ENCODE measurements at regions not wholly inside any gene's neighbourhood (a gene's known extent, or its start where the extent isn't known, plus 50 kb on each side); places are given as distances from the start of the nearest gene placed in this dataset.
"Not testable (repeated sequence)": the region's sequence is repeated elsewhere in the genome, so short reads cannot be mapped to it uniquely, and the experiment has no call there.

DNA sequence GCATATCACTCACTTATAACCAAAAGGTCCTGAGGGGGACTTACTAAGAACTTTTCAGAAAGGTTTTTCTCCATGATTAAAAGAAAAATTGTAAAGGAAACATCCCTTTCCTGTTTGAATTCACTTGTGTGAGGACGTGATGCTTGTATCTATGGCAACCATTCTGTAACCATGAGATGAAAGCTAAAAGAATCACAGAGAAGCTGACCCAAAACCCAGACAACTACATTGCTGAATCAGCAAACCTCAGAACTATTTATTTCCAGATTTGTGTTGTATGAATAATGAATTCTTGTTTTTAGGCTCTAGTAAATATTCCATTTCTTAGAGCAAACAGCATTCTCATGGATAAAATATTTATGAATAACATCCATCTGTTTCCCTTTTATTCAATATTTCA, 91.2 kb downstream of the RCHY1 start:
- peak; percentile 2 for DNase-seq

DNA sequence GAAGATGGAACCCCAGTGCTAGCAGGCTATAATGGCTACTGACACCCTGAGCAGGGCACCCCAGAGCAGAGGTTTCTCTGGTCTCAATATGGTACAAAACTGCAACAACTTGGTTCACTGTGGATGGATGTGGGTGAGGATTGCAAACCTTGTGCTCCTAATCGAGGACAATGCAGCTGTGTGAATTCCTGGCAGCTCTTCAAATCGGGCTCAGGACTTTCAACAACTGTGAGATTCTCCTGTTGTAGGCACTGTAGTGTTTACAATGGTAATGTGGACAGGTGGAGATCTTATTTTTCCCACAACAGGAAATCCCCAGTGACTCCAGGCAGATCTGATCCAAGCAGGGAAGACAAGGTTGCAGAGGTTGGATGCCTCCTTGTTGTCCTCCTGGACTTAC, 101.5 kb downstream of the RCHY1 start:
- peak; percentile 41 for DNase-seq

DNA sequence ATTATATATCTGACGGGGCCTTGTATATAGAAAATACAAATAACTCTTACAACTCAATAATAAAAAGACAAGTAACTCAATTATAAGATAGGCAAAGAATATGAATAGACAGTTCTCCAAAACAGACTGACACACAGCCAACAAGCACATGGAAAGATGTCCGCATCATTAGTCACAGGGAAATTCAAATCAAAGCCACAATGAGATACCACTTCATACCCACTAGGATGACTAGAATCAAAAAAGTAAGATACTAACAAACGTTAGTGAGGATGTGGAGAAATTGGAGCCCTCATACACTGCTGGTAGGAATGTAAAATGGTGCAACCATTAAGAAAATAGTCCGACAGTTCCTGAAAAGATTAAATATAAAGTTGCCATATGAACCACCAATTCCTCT, 115.7 kb downstream of the RCHY1 start:
- no peak for DNase-seq

DNA sequence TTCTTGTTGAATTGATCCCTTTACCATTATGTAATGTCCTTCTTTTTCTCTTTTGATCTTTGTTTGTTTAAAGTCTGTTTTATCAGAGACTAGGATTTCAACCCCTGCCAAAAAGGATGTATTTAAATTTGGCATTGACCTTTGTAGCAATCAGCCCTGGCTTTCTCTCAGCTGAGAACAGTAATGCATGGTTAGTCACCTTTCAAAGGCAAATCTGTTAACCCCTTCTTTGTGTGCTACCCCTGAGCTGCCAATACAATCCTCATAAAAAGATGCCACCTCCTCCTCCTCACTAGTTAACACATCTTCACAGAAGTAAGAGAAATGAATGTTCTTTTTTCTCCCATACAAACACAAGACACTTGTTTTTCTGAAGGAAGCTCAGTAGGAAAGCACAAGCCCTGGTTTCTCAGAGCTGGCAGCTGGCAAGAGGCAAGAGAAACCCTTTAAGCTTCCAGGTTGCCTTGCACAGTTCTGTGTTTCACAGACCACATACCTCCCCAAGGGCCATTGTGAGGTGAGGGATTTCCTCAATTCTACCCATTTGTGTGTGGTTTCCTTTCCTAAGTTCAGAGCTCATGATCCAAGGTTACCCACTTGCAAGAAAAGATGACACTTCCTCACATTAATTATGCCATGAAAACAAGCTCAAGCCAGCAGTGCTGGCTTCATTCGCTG, 122.6 kb downstream of the RCHY1 start:
- DNase-seq, result no peak

DNA sequence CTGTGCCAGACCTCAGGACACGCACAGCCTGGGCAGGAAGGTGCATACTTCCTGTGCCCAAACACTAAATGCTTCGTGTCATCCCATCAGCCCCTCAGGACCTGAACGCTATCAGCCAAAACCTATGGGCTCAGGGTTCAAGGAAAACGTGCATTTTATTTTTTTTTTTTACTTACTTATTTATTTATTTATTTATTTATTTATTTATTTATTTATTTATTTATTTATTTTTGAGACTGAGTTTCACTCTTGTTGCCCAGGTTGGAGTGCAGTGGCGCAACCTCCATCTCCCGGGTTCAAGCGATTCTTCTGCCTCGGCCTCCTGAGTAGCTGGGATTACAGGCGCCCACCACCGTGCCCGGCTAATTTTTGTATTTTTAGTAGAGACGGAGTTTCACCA, 127.8 kb downstream of the RCHY1 start:
- not testable (repeated sequence) for DNase-seq

DNA sequence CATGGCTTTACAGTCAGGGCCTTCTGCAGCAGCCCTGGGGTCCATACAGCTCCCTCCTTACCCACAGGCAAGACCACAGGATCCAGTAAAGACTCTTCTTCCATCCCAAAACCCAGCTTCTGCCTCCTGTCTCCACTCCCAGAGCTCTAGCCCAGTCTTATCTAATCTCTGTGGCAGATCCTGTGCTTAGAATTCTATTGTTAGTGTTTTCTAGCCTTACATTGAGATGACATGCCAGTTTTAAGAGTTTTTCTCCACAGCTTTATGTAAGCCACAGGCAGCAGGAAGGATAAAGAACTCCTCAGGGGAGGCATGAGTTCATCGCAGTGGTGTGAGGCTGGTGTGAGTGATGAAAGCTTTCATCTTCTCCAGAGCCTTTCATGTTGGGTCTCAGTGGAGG, 129.1 kb downstream of the RCHY1 start:
- no peak for DNase-seq

DNA sequence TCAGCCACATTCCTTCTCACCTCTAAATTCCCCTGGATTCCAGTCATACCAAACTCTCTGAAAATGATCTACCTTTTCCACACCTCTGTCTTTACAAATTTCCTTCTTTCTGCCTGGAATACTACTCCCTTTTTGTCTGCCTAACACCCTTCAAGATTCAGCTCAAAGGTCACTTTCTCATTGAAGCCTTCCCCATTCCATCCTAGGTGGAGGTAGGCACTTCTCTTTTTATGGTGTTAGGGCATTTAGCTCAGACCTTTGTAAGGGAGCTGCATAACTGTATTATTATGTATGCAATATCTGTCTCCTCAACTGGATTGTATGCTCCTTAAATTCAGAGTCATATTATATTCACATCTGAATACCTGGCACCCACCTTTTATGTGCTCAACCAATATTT, 137.7 kb downstream of the RCHY1 start:
- no peak for DNase-seq

DNA sequence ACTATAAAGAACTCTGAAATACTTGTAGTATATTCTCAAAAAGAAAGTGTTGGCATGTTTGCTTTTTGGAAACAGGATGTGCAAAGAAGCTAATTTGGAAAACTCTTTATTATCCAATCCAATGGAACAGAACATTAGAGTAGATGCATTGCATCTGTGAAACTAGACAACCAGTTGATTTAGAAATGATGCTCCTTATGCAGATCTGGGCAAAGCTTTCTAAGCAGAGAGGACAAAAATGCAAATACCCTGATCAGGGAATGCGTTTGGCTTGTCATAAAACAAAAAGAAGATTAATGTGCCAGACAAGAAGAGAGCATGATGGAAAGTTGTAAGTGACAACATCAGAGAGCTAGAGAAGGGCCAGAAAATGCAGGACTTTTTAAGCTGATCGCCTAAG, 142.3 kb downstream of the RCHY1 start:
- DNase-seq, result no peak

DNA sequence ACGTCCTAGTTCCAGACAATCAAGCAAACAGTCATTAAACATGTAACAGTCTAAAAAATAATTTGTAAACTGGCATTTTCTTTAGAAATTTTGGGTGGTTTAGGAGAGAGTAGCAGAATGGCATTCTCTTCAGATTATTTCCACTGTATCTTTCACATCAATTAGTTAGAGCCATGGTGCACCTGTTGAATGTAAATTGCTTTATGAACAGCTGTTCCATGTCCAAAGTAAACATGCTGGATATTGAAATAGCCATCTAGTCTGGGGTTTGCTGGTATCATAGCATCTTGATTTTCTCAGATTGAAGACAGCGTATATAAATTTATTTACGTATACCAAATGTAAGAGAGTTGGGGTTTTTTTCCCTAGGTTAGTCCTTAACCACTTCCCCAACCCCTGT, 143.6 kb downstream of the RCHY1 start:
- DNase-seq, result peak; percentile 32

DNA sequence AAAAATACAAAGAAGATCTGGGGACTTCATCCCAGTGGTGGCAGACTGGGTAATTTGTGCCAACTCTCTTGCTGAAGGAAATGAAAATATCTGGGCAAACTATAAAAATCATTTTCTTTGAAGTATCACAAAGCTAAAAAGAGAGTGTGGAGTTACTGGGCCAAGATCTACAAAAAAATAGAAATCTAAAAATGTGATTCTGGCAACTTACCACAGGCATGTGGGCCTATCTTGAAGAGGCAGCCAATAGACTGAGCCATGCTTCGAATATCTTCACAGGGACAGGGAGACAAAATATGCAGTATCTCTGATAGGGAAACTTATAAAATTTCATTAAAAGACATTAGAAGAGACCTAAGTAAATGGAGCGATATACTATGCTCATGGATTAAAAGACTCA, 168.8 kb downstream of the RCHY1 start:
- no peak for DNase-seq

DNA sequence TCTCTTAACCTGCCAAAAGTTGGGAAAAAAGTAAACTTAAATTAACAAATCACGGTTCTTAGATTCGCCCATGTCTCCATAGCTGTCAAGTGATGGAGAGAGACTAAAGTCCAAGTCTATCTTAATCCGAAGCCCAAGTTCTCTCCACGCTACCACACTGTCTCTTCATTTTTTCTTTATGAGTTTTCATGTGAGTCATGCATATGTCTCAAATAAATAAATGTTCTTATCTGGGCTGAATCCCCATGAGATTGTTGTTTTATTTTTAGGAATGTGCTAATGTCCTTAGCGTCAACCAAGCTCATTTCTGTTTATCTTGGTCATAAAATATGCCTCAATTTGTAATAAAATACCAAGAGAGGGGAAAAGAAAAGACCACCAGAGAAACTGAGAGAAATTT, 169.3 kb downstream of the RCHY1 start:
- DNase-seq, result no peak

DNA sequence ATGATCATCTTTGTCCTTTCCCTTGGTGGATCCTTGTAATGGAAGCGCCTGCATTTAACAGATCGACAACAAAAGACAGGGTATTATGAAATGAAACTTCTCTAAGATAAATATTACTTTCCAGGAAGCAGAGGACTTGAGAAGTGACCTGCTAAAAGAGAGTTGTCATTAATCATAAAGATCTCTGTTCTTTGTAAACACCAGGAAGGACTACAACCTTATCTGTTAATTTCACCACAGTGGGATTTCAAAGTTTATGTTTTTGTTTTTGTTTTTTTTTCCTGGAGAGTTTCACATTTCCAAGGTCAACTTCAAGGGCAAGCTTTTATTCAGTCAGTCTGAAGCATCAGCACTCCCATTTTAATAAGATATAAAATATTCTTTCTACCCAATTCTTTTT, 170.9 kb downstream of the RCHY1 start:
- no peak for DNase-seq

DNA sequence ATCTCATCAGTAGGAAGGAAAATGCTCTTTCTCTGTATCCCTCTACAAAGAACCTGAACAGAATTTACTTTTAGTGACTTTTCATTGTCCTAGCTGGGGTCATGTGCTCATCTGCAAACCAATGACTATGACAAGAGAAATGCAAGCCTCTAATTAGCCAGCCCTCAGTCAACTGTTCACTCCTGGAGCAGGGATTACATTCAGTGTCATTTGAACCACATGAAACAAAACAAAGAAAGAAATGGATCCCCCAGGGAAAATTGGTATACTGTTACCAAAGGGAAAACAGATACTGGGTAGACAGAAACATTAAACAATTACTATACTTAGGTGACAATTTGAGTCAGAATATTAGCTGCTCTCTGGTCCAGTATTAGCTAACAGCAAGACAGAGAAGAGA, 173.6 kb downstream of the RCHY1 start:
- DNase-seq, result no peak

DNA sequence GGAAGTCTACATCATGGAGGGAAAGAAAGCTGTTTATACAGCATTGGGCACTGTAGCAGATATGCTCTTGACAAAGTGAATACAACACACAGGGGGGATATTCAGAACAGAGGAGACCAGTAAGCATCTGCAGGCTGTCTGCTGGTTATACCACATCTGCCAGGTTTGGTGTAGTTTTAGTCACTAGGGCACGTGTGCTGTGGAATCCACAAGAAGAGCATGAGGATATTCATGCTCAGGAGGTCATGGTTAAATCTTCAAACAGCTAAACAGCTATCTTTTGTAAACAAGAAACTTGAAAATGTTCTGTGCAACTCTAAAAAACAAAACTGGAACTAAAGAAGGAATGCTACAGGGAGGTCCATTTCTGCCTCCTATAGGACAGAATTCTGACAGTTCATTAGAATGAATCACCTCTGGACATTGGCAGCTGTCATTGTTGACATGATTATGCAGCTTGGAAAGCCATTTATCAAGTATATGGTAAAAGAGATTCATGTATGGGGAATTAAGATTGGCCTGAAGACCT, 175.8 kb downstream of the RCHY1 start:
- peak; percentile 7 for DNase-seq

DNA sequence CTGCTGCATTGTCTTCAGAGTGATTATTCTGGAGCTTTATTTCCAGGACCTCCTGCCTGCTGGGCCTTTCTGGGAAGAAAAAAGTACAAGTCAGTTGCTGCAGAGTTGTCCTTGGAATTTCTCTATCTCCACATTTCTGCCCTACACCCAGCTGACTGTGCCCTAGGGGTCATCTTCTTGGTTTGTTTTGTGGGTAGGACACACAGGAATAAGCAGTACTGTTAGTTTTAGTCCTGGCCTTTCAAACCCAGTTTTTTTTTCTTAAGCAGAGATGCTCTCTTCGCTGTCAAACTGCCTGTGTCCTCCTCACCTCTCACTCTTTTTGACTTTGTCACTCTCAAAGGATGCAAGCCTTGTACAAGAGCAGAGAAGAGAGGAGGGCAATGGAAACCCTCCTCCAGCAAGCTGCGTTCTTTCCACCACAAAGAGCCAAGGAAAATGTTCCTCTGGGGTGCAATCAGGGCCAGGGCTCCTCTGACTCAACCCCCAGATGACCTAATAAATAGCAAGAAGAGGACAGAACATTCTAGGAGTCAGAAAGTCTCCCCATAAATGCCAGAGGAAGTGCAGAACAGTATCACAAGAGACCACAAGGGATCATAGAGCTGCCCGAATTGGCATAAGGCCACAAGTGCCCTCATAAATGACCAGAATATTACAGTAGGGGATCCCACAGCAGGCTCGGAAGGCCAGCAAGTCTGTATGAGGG, 186.2 kb downstream of the RCHY1 start:
- no peak for DNase-seq

DNA sequence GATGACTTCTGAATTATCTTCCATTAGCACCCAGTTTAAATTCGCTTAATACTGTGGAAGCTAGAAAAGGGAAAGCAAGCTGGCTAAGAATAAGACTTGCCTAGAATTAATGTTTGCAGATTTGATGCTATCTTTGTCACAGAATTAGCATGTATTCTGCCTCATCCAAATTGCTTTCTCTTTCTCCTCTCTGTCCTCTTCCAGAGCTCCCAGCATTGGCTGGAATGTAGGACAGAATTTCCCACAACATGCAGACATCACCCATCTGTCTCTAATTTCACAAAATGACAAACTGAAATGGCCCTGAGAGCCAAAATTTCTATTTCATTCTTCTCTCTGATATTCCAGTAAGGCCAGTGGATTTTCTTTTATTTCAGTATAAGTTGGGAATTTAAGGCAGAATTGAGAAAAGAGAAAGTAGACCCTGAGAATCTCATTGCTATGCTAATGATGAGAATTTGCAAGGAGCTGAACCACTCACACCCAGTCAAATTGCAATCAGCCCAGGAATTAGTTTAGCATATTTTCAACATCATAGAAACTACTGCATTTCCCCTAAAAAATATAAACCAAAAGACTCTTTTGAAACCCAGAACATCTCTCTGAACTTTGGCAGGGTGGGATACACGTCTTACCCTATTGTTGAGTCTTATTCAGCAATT, 188.8 kb downstream of the RCHY1 start:
- no peak for DNase-seq

DNA sequence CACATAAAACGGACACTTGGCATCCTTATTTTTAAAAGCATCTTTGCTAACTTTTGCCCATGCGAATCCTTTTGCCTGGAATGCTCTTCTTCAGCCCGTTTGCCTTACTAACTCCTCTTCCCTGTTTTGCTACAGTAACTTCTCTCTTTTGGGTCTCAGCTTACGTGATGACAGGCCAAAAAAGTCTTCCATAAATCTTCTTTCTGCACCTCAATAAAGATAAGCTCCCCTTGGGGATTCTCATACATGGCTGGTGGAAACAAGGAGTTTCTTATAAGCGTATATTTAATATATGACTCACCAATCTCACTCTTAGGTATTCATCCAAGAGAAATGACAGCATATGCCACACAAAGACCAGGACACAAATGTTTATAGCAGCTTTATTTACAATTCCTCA, 192.7 kb downstream of the RCHY1 start:
- DNase-seq, result no peak

DNA sequence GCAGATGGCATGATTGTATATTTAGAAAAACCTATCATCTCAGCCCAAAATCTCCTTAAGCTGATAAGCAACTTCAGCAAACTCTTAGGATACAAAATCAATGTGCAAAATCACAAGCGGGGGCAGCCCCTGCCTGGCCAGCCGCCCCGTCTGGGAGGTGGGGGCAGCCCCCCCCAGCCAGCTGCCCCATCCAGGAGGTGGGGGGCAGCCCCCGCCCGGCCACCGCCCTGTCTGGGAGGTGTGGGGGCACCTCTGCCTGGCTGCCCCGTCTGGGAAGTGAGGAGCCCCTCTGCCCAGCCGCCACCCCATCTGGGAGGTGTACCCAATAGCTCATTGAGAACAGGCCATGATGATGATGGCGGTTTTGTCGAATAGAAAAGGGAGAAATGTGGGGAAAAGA, 196.6 kb downstream of the RCHY1 start:
- not testable (repeated sequence) for DNase-seq

DNA sequence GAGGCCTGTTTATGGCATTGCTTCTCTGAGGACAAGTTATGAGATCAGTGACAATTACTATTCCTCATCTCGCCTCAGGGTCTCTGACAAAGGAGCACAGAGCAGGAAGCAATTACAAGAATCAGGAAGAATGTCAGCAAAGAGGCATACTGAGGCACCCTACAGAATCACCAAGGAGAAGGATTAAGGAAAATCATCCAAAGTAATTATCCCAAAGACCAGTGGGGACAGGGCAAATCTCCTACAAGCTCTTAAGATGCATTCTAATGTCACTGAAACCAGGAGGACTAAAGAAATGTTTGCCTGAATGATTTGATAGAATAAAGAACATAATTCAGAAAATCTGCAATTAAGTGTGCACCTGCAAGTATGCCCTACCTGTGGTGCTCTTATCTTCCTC, 206.2 kb downstream of the RCHY1 start:
- no peak for DNase-seq

DNA sequence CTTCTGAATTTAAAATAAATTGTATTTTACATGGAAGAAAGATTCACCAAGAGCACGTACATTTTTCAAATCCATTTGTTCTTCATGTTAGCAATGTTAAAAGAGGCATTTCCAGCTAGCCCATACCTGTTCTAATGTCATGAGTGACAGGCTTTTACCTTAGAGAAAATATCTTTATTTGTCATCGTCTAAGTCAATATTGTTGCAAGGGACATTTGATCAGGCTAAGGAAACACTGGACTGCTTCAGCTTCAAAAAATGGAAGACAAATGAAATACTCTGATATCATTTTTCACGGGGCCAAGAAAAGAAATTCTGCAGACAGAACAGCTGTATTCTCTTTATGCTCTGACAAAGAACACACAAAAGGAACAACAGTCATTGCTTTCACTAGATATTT, 207.7 kb downstream of the RCHY1 start:
- peak; percentile 57 for DNase-seq

DNA sequence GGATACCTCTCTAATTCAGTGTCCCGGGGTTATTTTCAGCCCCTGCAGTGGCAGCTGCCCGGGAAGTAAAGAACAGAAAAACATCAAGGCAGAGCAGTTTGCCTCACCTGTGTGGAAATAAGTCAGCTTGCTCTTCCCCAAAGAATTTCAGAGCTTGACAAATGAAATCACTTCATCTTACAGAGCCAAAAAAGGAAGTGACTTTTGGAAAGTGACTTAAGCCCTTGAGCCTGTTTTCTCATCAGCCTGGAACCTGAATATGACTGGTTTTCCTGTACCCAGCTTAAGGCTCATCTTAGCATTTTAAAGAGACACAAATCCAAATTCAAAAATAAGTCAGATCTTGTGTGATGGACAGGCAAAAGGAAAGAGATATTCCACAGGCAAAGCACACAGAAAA, 211.6 kb downstream of the RCHY1 start:
- DNase-seq, result no peak

DNA sequence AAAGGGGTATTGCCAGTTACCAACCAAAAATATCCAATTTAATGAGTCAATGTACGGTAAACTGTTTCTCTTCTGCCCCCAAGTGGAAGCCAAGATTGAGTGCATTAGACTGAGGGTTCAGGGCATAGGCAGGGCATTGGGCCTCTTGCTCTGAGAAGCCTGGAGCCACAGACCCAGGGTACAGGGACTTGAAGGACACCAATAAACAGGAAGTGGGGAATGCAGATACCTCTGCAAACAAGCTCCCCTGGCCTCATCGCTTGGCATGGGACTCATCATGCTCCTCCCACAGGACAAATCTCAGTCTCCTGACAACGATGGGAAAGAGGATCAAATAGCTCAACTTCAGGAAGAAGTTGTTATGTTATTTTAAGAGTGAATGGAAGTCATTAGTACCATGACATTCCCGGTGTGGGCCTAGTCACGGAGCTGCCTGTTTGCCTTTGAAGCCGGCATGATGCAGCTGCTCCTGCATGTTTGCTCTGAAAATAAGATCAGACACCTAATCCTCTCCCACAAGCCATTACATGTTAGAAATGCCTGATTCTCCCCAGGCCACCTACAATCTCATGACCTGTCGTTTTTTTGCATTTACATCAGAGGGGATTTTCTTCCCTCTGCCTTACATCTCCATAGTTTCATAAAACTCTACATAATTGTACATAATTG, 224.2 kb downstream of the RCHY1 start:
- peak; percentile 95 for DNase-seq

DNA sequence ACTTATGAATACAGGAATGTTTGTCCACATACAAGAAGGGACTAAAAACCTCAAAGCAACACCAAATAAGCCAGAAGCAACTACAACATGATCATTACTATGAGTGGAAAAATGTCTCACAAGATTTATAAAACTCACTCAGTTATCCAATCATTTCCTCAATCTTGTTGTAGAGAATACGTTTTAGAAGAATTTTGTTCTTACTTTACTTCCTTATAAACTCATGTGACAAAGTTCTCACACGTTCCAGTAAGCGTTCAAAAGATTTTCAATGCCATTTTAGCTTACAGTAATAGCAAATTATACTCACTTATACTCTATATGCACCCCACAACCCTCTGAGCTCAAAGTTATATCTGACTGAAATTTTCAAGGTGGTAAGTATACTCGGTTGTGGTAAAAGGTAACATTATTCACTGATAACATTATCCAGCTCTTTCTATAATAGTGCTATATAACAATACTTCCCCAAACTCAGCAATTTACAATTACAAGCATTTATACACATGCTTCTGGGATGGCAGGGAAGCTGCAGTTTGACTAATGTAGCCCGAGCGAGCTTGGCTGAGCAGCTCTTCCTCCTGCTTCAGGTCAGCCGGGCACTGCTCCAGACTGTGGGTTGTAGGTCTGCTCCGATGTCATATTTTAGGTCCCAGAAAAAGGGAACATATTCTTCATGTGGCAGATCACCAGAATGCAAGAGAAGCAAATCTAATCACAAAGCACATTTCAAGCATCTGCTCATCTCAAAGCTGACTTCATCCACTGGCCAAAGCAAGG, 226.3 kb downstream of the RCHY1 start:
- DNase-seq, result no peak
